ENCODE measurements at regions not wholly inside any gene's neighbourhood (a gene's known extent, or its start where the extent isn't known, plus 50 kb on each side); places are given as distances from the start of the nearest gene placed in this dataset.

DNA sequence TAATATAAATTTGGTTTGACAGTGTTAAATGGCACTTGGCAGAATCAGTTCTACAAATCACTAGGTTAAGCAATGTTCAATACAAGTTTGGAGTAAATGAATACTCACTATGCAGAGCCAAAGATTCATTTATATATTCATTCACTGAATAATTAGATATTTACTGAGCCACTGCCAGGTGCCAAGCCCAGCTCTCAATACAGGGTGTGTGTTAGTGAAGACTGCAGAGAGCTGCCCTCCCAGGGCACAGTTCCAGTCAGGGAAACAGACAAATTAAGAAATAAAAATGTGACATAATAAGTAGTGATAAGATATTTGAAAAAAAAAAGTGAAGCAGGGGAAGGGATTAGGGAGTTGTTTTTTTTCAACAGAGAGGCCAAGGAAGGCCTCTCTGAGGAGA, 411.7 kb downstream of the KCNRG start:
- TF ChIP-seq EZH2 (IDR thresholded peaks at IDR 0.05; ENCODE audit: insufficient read depth, poor library complexity, severe bottlenecking), result no peak
- no peak for TF ChIP-seq EZH2phosphoT487 (IDR thresholded peaks at IDR 0.05; ENCODE audit: insufficient read depth, low read depth)

Measured in GM23248 (cell line).